ENCODE measurements at regions not wholly inside any gene's neighbourhood (a gene's known extent, or its start where the extent isn't known, plus 50 kb on each side); places are given as distances from the start of the nearest gene placed in this dataset.

DNA sequence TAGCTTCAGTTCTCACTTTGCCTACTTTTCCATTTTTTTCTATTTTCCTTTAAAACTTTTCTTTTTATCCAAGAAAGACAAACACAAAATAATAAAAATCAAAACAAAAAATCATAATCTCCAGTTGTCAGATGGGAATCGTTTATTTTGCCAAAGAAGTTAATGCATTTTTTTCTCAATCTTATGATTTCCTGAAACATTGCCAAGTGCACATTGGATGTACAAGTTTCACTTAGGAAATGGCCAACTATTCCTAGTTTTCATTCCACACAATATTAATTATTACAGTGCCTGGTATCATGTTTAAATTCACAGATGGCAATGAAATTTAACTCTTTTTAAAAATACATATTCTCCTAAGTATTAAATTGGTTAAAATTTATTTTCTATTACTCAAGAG, 1050.5 kb downstream of the TTLL7 start:
- Histone ChIP-seq H3K9me3 (replicated peaks; ENCODE audit: control insufficient read depth, insufficient read depth, low read length) (no peaks in the 10 kb centered on the region), H3K4me3 (no peak overlapping the region), H3K4me1 (ENCODE audit: control insufficient read depth, insufficient read depth, low read length) (no peaks in the 10 kb centered on the region), H3K36me3 (ENCODE audit: control insufficient read depth in 2 of 2, insufficient read depth in 2 of 2, low read length in 1 of 2) (no peaks in the 10 kb centered on the region), H3K4me2 (ENCODE audit: control insufficient read depth, insufficient read depth) (no peak overlapping the region), H3K79me2 (ENCODE audit: control insufficient read depth, insufficient read depth, low read length) (no peaks in the 10 kb centered on the region), H3K9ac (ENCODE audit: control insufficient read depth, insufficient read depth, low read length) (no peak overlapping the region), H2AFZ (ENCODE audit: control insufficient read depth, low read depth, low read length) (no peak overlapping the region), H3K27me3 (replicated peaks in 1 of 2; ENCODE audit: control insufficient read depth in 2 of 2, insufficient read depth in 2 of 2, low read length in 1 of 2) (no peaks in the 10 kb centered on the region), H4K20me1 (ENCODE audit: control insufficient read depth, insufficient read depth) (no peaks in the 10 kb centered on the region), H3K27ac (ENCODE audit: control insufficient read depth, insufficient read depth) (no peak overlapping the region)
- no peak for ATAC-seq
- ChIA-PET SMC1A (ENCODE audit: uncharacterized antibody, unreplicated experiment) (no interaction called here), RAD21 (ENCODE audit: unreplicated experiment) (no interaction called here), CTCF (no interaction called here), POLR2A (no interaction called here)
- 0% methylated on average over 1 of the region's 1 CpG for WGBS (ENCODE audit: insufficient coverage, insufficient replicate concordance, low lambda C conversion rate, missing lambda C conversion rate)
- BruUV-seq (replicated peaks): no TSS peak
- TF ChIP-seq SREBF1 (IDR thresholded peaks at IDR 0.05; ENCODE audit: low read length) (no peak), RELA (IDR thresholded peaks at IDR 0.05; ENCODE audit: borderline replicate concordance, partially characterized antibody) (no peak), STAT3 (IDR thresholded peaks at IDR 0.05; ENCODE audit: low read depth, low read length) (no peak), MEF2A (IDR thresholded peaks at IDR 0.05; ENCODE audit: insufficient read depth, low read depth, low read length) (no peak), IKZF1 (conservative IDR thresholded peaks at IDR 0.05) (no peak)
- TF ChIP-seq, protein P1, sequence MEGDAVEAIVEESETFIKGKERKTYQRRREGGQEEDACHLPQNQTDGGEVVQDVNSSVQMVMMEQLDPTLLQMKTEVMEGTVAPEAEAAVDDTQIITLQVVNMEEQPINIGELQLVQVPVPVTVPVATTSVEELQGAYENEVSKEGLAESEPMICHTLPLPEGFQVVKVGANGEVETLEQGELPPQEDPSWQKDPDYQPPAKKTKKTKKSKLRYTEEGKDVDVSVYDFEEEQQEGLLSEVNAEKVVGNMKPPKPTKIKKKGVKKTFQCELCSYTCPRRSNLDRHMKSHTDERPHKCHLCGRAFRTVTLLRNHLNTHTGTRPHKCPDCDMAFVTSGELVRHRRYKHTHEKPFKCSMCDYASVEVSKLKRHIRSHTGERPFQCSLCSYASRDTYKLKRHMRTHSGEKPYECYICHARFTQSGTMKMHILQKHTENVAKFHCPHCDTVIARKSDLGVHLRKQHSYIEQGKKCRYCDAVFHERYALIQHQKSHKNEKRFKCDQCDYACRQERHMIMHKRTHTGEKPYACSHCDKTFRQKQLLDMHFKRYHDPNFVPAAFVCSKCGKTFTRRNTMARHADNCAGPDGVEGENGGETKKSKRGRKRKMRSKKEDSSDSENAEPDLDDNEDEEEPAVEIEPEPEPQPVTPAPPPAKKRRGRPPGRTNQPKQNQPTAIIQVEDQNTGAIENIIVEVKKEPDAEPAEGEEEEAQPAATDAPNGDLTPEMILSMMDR (IDR thresholded peaks at IDR 0.05 in 2 of 3, conservative IDR thresholded peaks at IDR 0.05 in 1 of 3; ENCODE audit: control insufficient read depth in 2 of 3, extremely low read depth in 1 of 3, insufficient read depth in 1 of 3, low read depth in 3 of 3, low read length in 3 of 3): no peak
- TF ChIP-seq, protein P2, sequence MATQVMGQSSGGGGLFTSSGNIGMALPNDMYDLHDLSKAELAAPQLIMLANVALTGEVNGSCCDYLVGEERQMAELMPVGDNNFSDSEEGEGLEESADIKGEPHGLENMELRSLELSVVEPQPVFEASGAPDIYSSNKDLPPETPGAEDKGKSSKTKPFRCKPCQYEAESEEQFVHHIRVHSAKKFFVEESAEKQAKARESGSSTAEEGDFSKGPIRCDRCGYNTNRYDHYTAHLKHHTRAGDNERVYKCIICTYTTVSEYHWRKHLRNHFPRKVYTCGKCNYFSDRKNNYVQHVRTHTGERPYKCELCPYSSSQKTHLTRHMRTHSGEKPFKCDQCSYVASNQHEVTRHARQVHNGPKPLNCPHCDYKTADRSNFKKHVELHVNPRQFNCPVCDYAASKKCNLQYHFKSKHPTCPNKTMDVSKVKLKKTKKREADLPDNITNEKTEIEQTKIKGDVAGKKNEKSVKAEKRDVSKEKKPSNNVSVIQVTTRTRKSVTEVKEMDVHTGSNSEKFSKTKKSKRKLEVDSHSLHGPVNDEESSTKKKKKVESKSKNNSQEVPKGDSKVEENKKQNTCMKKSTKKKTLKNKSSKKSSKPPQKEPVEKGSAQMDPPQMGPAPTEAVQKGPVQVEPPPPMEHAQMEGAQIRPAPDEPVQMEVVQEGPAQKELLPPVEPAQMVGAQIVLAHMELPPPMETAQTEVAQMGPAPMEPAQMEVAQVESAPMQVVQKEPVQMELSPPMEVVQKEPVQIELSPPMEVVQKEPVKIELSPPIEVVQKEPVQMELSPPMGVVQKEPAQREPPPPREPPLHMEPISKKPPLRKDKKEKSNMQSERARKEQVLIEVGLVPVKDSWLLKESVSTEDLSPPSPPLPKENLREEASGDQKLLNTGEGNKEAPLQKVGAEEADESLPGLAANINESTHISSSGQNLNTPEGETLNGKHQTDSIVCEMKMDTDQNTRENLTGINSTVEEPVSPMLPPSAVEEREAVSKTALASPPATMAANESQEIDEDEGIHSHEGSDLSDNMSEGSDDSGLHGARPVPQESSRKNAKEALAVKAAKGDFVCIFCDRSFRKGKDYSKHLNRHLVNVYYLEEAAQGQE (IDR thresholded peaks at IDR 0.05; ENCODE audit: low read depth, low read length): no peak
- in situ Hi-C loops (cut with MboI): no loop called here
- DNase-seq (ENCODE audit: low read depth, low spot score): no peak
- FAIRE-seq: no peak
- intact Hi-C loops (cut with micrococcal nuclease; ENCODE audit: unreplicated experiment): no loop called here
